Hematopoietic multipotent progenitor cell (in vitro differentiated cells): ENCODE measurements at regions not wholly inside any gene's neighbourhood (a gene's known extent, or its start where the extent isn't known, plus 50 kb on each side); places are given as distances from the start of the nearest gene placed in this dataset.

Experiments used
- DNase-seq, 3 donors: peaks; one replicate each; pipeline ENCODE4 v3.0.0-alpha.2; 2011 to 2015; ENCODE audit warnings: low read depth in 2 of 3, low spot score in 2 of 3

DNA sequence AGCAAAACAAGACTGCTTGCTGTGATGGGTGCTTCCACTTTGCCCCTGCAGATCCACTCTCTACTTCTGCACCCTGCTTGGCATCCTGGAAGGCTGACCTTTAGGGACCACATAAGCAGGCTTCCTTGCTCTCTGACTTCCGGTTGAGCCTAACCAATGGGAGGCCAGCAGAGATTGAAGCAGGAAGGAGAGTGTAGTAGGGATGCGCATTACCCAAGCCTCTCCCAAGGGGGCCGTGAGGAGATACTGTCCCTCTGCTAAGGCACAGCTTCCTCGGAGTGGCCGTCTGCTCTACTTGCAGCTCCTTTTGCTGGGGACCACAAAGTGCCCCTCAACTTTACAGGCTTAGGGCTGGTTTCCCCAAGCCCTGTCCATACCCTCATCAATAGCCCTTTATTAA is 624.3 kb upstream of the TENM3 start:
- DNase-seq: no peak

DNA sequence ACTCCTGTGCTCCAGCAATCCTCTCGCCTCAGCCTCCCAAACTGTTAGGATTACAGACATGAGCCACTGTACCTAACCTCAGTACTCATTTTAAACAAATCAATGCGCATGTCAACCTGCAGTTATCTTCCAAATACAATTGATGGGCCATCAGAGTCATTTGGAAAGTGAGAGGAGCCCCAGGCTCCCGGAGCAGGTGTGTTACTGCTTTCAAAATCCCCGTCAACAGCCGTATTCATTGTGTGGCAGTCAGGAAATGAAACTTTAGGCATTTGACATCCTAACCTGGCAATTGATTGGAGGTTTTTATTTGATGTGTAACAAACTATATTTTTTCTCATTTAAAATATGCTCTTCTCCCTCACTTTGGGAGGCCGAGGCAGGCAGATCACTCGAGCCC is 623.6 kb upstream of the TENM3 start:
- no peak for DNase-seq

DNA sequence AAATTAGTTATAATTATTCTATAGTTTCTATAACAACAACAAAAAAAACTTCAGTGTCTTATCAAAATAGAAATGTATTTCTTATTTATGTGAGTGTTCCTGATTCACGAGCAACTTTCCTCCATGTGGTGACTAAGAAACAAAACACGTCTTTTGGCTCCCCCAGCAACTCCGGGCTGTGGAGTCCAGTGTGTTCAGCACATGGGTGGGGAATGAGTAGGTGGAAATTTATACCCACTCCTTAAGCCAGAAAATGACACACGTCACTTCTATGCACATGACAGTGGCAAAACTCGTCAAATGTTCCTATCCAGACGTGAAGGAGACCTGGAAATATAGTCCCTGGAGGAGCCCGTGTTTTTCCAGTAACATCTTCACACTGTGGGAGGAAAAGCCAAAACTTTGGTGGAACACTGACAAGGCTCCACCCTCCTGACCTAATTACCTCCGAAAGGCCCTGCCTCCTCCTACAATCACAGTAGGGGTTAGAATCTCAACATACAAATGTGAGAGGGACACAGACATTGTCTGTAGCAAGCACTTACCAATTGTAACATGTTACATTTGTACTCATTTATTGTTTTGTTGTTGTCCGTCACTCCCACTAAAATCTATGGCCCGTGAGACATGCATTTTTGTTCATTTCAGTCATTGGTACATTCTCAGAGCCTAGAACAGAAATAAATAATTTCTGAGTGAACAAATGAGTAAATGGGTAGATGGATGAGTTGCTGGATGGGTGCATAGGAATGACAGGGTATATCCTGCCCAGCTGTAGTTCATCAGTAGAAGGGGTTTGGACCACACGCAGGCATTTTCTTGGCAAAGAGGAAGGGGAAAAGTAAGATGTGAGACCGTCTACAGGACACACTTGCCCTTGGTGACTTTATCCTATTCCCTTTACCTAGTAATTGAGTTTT is 605.8 kb upstream of the TENM3 start:
- DNase-seq: no peak

DNA sequence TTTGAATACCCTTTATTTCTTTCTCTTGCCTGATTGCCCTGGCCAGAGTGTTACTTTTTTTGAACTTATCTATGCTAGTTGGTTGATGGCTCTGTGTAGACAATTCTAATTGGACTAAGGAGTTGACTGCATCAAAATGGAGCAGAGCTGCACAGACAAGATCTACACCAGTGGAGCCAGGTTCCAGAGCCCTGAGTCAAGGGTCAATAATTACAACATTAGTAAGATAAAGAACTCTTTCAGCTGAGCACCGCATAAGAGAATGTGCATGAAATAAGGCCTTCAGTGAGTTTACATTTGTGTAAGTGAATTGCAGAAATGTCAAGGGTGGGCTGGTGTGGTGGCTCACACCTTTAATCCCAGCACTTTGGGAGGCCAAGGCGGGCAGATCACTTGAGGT is 599.7 kb upstream of the TENM3 start:
- no peak for DNase-seq

DNA sequence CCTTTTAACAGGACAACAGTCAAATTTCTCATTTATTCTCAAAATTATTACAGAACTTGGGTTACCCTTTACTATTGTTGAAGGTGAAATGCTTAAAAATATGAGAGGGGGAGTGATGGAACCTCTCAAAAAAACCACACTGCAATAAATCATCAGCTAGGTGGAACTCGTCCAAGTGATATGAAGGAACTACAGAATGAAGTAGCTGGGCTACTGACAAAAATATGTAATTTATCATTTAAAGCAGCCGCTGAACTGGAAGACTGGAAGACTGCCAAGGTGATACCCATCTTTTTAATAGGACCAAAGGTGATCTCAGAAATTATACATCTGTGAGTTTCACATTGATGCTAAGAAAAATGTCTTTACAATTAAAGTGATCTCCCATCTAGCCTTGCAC is 597.7 kb upstream of the TENM3 start:
- no peak for DNase-seq

DNA sequence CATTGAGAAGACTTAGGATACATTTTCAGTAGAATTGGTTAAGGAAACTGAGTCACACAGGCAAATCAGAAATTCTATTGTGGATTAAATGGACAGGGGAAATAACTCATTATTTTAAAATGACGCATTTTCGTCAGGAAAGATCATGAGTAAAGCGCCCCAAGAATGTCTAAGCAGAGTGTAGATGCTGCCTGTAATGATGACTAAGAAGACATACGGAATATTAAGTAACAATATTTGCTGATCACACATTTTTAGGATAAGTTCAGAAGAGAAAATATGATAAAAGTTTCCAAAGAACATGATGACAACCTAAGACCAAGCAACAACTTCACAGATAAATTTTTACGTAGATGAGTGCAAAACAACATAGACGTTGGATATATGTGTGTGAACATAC is 596.3 kb upstream of the TENM3 start:
- DNase-seq: no peak

DNA sequence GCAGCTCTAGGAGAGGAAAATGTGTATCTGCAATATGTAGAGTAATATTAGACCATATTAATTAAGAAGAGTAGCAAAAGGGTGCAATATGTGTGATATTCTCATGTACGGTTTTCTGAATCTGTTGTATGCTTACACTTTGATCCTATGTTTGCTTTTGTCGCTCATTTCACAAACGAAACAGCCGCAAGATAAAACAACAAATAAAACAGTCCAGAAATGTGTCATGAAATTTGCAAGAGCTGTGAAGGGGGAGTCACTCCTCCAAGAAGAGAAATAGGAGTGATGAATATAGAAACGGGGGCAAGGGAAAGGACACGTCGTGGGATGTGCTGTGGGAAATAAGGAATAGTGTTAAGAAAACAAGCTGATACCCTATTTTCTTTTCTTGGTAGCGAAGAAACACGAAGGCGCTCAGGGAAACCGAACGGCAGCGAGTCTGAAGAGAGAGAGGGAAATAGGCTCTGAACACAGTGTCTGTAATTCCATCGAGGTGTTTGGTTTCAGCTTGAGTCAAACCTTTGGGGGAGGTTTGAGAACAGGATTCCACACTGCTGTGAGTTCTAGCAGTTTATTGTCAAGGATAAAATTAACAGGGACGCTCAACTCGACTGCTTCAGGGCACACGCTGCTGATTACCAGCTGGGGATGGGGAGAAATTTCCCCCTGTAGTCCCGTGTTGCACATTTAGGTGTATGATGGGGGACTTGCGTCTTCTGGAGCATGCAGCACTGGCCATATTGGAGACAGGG is 595.6 kb upstream of the TENM3 start:
- no peak for DNase-seq

DNA sequence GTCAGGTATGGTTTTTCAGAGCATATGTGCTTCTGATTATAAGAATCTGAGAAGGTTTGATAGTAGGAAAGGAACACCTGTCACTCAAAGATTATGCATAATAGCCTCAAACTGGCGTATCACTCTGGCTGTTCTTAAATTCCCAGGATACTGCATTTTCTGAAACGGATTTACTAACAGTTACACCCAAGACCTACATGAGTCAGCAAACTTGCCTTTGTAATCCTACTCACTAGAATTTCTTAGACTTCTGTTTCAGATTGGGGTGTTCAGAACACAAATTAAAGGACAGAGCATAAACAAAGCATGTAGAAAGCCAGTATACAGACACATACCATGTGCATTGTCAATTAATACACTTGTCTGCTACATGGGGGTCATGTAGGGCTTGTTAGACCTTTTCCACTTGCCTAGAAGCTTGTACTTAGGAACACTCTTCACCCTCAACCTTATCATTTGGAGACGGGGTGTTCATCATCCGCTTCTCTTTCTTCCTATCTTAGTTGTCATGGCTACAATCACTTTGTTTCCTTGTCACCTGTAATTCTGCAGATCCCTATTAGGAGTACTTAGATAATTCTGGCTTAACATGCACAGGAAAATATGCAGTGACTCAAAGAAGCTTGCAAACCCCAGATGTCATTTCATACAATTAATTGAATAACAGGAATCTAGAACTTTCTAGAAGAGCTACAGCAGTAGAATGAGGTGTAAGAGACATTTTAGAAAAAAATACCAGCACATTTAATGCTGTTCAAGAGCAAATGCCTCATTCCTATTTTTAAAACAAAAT is 593.0 kb upstream of the TENM3 start:
- DNase-seq: no peak

DNA sequence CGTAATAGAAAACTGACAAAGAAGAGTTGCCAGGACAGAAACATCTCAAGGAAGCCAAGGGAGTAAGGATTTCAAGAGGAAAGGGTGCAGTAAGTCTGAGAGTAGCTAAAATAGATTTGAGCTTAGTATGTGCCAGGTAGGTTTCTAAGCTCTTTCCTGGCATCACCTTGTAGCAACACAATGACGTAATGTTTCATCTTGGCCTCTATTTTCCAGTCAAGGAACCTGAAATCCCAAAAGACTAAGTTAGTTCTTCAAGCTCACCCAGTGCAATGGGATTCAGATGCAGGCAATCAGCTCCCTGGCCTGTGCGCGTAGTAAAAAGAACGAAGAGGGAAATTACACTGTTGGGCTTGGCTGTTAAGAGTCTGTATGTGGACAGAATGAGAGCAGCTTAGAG is 586.5 kb upstream of the TENM3 start:
- no peak for DNase-seq

DNA sequence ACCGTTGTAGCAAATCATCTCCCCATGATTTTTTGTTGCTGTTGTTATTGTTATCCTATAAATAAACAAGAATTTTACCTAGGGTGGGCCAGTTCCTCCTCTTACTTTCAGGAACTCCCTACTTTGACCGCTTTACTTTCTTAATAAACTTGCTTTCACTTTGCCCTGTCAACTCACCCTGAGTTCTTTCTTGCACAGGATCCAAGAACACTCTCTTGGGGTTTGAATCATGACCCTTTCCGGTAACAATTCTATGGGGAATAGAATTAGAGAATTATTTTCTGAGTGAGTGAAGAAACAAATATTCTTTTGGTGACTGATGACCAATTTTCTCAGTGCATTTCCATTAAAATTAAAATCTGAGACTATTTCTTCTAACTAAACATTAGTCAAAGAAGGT is 584.0 kb upstream of the TENM3 start:
- DNase-seq: no peak

DNA sequence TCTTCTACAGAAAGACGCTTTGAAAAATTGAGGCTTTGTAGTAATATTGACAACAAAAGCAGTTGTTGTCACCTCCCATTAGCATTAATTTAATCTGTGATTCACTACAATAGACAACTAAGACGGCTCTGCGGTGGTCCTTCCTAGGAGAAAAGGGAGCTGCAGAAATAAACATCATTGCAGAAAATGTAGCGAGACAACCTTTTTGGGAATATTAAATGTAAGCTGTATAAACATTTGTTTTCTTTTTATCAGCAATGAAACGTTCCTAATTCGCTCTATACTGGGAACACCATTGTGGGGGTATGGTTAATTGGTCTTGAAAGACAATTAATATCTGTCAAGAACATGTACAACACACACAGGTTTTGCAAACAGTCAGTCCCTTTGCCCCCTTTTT is 583.3 kb upstream of the TENM3 start:
- DNase-seq: no peak

DNA sequence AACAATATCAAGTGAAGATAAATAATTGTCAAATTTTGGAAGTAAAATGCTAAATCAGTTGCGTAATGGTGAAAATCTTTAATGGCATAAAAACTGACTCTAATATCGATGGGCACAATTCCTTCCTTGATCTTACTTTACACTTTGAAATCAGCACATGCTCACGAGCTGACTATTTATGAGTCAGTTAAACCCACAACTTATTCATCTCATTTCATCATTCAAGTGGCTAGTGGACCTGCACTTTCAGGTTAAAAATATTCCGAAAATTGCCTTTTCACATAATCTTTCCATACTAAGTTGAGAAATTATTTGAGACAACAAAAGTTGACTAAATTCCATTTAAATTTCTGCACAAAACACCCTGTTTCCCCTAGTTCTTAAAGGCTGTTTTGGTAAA is 582.1 kb upstream of the TENM3 start:
- DNase-seq: no peak

DNA sequence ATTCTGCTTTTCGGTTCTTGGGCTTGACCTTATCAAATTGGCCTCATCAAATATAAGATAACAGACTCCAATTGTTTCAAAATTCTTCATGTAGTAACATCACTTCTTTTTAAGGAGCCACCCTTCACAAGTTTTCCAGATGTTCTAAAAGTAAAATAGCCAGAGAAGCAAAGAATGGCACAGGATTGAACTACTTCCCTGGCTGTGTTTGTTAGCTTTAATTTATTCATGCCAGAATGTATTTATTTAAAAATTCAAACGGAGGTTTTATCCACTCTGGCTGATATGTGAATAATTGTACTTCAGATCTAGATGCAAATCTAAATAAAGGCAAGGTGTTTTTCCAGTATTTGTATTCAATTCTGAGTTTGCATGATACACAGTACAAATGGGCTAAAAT is 581.3 kb upstream of the TENM3 start:
- no peak for DNase-seq

DNA sequence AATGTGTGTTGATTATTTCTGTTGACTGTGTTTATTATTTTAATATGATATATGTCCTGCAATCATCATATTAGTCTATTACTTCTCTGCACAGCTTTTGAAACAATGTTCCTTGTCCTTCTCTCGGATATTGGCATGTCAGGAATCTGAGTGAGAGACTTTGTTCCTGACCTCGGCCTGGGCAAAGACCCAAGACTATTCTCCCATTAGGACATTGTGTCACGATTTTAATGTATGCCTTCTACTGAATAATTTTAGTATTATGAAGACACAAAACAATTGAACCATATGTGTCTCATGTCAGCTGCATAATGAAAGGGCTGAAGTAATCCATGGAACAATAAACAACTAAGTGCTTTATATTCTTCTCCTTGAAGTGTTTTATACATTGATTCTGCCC is 580.8 kb upstream of the TENM3 start:
- DNase-seq: no peak

DNA sequence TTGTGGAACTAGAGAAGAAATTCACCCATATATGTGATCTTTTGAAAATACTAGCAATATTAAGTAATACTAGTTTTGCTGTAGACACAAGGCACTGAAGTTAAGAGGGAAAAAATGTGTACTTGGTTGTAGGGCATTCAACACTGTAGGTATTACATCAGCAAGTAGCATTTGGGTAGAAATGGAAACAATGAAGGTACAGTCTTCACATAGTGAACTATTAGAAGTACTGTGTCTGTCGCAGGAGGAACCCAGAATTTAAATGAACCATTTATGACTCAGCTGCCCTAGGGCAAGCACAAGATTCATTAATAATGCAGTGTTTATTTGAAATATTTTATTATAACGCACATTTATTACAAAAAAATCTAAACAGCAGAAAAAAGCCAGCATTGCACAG is 572.7 kb upstream of the TENM3 start:
- DNase-seq: no peak

DNA sequence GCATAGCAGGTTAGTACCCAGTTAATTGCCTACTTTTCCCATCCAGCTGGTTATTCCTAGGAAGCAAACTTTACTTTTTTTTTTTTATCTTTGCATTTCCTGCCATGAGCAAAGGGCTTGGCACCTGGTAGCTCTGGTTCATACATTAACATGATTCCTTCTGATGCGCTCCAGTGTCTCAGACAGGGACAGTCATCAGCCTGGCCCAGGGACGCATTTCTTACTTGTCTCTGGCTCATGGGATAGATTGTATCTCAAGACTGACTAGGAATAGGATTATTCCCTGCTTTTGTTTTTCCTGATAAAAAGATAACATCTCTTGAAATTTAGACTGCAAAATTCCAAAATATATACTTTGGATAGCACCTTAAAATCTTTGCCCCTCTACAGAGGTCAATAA is 571.5 kb upstream of the TENM3 start:
- no peak for DNase-seq

DNA sequence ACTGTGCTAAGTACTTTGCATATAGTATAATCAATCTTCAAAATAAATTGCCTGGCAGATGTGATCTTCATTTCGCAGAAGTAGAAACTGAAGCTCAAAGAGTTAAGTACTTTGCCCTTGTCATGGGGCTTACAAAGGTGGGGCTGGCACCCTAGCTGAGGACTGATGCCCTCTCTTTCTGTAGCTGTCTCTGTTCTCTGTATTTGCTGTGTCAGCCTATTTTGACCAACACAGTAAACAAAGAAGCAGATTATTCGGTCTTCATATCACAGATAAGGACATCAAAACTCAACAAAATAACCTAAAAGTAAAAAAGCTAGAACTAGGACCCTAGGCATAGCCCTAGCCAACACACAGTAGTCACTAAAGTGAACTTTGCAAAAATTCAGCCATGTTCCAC is 570.5 kb upstream of the TENM3 start:
- no peak for DNase-seq

DNA sequence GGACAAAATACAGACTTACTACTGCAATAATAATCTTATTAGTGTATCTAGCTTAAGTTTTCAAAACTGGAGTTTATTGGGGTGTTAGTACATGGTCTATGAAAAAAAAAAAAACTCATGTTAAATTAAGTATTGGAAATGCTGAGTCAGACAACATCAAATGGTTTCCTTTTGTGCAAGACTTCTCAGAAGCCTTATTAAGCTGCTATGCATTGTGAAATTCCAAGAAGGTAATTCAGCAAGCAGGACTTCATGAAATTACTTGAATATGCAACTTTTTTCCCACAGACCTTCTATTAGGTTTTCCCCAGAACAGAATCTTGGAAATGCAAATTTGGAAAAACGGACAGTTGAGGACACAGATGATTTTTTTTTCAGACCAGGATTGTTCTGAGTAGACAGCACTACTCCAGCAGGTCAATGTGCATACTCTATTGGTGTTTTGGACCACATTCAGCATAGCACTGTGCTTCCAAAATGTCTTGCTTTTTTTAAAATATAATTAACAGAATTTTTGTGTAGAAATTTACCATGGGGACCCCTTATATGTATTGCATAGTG is 568.8 kb upstream of the TENM3 start:
- no peak for DNase-seq

DNA sequence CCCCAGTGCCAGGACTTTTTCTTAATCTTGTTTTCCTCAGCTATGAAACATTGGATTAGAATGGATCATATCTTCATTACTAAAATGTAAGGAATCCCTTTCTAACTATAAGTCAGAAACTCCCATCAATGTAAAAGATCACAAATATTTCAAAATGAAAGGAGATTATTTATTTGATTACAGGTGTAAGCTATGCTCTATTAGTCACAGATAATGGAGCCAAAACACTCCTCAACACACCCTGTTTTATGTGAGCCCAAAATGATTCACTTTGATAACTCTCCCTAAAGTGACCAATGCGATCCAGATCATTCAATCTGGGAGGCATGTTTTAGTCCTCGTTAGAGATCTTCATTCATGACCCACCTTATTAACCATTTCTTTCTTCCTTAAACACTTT is 566.7 kb upstream of the TENM3 start:
- no peak for DNase-seq

DNA sequence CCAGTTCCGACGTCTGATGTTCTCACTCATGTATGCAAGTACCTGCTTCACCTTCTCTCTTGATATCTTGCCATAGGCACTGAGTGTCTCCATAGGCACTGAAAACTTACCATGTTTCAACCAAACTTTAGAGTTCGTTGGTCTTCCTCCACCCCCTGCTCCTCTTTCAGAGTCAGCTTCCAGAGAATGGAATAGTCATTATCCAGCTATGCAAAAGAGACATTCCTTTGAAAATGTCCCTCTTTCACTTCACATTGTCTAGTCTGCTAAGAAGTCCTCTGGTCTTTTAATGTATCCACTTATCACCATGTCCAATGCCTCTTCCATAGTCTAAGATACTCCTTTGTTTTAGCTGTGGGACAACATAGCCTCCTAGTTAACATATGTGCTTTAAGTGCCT is 566.0 kb upstream of the TENM3 start:
- DNase-seq: no peak

DNA sequence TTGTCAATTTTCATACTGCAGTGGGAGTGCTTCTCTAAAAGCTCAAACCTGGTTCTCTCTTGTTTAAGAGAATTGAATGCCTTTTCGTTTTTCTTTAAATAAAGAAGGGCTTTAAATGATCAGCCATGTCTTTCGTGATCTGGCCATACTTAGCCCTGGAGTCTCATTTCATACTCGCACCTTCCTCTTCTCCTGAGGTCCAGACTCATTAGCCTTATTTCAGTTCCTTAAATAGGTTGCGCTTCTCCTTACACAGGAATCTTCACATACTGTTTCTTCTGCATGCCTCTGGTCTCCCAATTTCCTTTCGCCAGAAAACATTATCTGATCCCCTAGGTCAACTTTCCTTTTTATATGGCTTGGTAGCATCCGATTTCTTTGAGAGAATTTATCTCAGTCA is 565.6 kb upstream of the TENM3 start:
- DNase-seq: no peak
